ENCODE measurements at regions not wholly inside any gene's neighbourhood (a gene's known extent, or its start where the extent isn't known, plus 50 kb on each side); places are given as distances from the start of the nearest gene placed in this dataset.

DNA sequence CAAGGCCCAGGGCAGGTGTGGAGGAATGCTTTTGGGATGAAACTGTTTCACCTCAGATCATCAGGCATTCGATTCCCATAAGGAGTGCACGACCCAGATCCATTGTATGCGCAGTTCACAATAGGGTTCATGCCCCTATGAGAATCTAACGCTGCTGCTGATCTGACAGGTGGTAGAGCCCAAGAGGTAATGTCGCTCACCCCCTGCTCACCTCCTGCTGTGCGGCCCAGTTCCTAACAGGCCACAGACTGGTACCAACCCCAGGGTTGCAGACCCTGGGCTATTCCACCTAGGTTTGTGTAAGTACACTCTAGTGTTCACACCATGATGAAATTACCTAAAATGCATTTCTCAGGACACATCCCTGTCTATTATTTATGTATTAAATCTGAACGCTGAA lies 72.5 kb downstream of the COPS8 start:
- no peaks in the 10 kb centered on the region for H3K79me2 ChIP-seq (ENCODE audit: low read depth)
- H3K4me2 ChIP-seq: no peak overlapping the region
- H3K27me3 ChIP-seq: no peaks in the 10 kb centered on the region
- H3K36me3 Mint-ChIP-seq: no peaks in the 10 kb centered on the region
- H3K27ac Mint-ChIP-seq: no peak overlapping the region
- no peaks in the 10 kb centered on the region for H4K20me1 ChIP-seq (ENCODE audit: low read depth)
- no peaks in the 10 kb centered on the region for H3K9me3 ChIP-seq (ENCODE audit: low read depth)
- TF ChIP-seq, protein P1, sequence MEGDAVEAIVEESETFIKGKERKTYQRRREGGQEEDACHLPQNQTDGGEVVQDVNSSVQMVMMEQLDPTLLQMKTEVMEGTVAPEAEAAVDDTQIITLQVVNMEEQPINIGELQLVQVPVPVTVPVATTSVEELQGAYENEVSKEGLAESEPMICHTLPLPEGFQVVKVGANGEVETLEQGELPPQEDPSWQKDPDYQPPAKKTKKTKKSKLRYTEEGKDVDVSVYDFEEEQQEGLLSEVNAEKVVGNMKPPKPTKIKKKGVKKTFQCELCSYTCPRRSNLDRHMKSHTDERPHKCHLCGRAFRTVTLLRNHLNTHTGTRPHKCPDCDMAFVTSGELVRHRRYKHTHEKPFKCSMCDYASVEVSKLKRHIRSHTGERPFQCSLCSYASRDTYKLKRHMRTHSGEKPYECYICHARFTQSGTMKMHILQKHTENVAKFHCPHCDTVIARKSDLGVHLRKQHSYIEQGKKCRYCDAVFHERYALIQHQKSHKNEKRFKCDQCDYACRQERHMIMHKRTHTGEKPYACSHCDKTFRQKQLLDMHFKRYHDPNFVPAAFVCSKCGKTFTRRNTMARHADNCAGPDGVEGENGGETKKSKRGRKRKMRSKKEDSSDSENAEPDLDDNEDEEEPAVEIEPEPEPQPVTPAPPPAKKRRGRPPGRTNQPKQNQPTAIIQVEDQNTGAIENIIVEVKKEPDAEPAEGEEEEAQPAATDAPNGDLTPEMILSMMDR (IDR thresholded peaks at IDR 0.05): no peak
- TF ChIP-seq EZH2 (IDR thresholded peaks at IDR 0.05) (no peak), EZH2phosphoT487 (IDR thresholded peaks at IDR 0.05) (no peak)
- H3K4me1 Mint-ChIP-seq: peaks cover 15% of the 10 kb centered on the region
- H3K4me3 Mint-ChIP-seq: no peak overlapping the region
- H3F3A ChIP-seq (ENCODE audit: low read depth): no peaks in the 10 kb centered on the region
- no peak overlapping the region for H3K4me3 ChIP-seq
- peaks cover 4% of the 10 kb centered on the region for H3K27me3 Mint-ChIP-seq (ENCODE audit: insufficient read depth, low read depth)
- no peak overlapping the region for H2AFZ ChIP-seq (replicated peaks)
- H3K9me3 Mint-ChIP-seq: peaks cover 3% of the 10 kb centered on the region
- no peak overlapping the region for H3K9ac ChIP-seq
- no peak overlapping the region for H3K27ac ChIP-seq
- no peaks in the 10 kb centered on the region for H3K4me1 ChIP-seq
- no peaks in the 10 kb centered on the region for H3K36me3 ChIP-seq
- no peak for DNase-seq (ENCODE audit: low spot score)

DNA sequence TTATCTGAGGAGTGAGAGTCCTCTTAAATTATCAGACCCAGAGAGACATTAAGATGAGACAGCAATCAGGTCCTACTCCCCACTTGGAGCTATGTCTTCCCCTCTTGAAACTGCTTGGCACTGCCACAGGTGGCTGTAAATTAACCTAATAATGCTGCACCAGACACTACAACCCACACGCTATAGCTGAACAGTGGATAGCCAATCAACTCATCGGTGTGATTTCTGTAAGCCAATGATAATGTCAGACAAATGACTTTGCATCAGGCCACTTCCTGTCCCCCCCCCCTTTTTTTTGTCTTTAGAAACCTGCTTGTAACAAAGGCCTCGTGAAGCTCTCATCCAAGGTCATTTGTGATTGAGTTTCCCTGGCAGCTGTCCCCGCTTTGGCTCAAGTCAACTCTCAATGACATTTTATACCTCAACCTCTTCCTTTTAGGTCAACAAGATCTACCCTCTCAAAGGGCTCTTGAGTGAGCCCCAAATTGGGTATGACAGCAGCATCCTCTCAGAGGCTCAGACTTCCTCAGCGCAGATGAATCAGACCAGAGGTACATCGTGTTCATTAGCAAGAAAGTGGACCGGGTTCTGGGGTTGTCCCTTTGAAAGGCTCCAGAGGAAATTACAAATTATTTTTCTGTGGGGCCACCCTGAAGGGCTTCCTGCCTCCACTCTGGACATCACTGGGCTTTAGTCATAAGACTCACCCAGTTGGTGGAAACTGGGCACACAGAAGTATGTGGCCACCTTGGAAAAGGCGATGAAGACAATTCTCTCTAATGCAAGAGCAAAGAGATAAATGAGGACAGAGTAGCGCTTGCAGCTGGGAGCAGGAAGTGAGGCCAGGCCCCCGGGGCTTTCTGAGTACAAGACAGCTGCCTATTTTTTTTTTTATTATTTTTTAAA lies 73.6 kb downstream of the COPS8 start:
- peaks cover 4% of the 10 kb centered on the region for H3K27me3 Mint-ChIP-seq (ENCODE audit: insufficient read depth, low read depth)
- H3K27ac Mint-ChIP-seq: no peak overlapping the region
- DNase-seq (ENCODE audit: low spot score): no peak
- no peaks in the 10 kb centered on the region for H3K27me3 ChIP-seq
- H4K20me1 ChIP-seq (ENCODE audit: low read depth): no peaks in the 10 kb centered on the region
- peaks cover 15% of the 10 kb centered on the region for H3K4me1 Mint-ChIP-seq
- H3K9me3 Mint-ChIP-seq: peaks cover 3% of the 10 kb centered on the region
- H3K4me1 ChIP-seq: no peaks in the 10 kb centered on the region
- H3K9me3 ChIP-seq (ENCODE audit: low read depth): no peaks in the 10 kb centered on the region
- no peak overlapping the region for H3K9ac ChIP-seq
- H3K4me2 ChIP-seq: no peak overlapping the region
- H3F3A ChIP-seq (ENCODE audit: low read depth): no peaks in the 10 kb centered on the region
- H3K27ac ChIP-seq: no peak overlapping the region
- no peaks in the 10 kb centered on the region for H3K36me3 Mint-ChIP-seq
- H3K4me3 Mint-ChIP-seq: no peak overlapping the region
- no peak overlapping the region for H2AFZ ChIP-seq (replicated peaks)
- no peak overlapping the region for H3K4me3 ChIP-seq
- TF ChIP-seq, protein P1 (IDR thresholded peaks at IDR 0.05): no peak
- no peak for TF ChIP-seq EZH2 (IDR thresholded peaks at IDR 0.05)
- TF ChIP-seq EZH2phosphoT487 (IDR thresholded peaks at IDR 0.05): no peak
- no peaks in the 10 kb centered on the region for H3K36me3 ChIP-seq
- no peaks in the 10 kb centered on the region for H3K79me2 ChIP-seq (ENCODE audit: low read depth)

GRCh38 chr2:237160271-237160919 lies 74.7 kb downstream of the COPS8 start:
- H3K27me3 ChIP-seq: no peaks in the 10 kb centered on the region
- no peak overlapping the region for H3K4me2 ChIP-seq
- Mint-ChIP-seq H3K27ac (no peak overlapping the region), H3K36me3 (no peaks in the 10 kb centered on the region), H3K27me3 (ENCODE audit: insufficient read depth, low read depth) (peaks cover 7% of the 10 kb centered on the region), H3K4me3 (no peak overlapping the region), H3K4me1 (peaks cover 19% of the 10 kb centered on the region), H3K9me3 (peaks cover 3% of the 10 kb centered on the region)
- H3F3A ChIP-seq (ENCODE audit: low read depth): no peaks in the 10 kb centered on the region
- no peak overlapping the region for H3K9ac ChIP-seq
- H4K20me1 ChIP-seq (ENCODE audit: low read depth): no peaks in the 10 kb centered on the region
- TF ChIP-seq, protein P1 (IDR thresholded peaks at IDR 0.05): no peak
- TF ChIP-seq EZH2 (IDR thresholded peaks at IDR 0.05): no peak
- no peak for TF ChIP-seq EZH2phosphoT487 (IDR thresholded peaks at IDR 0.05)
- H2AFZ ChIP-seq (replicated peaks): no peak overlapping the region
- H3K4me3 ChIP-seq: no peak overlapping the region
- no peak for DNase-seq (ENCODE audit: low spot score)
- no peaks in the 10 kb centered on the region for H3K4me1 ChIP-seq
- no peak overlapping the region for H3K27ac ChIP-seq
- H3K79me2 ChIP-seq (ENCODE audit: low read depth): no peaks in the 10 kb centered on the region
- no peaks in the 10 kb centered on the region for H3K36me3 ChIP-seq
- H3K9me3 ChIP-seq (ENCODE audit: low read depth): no peaks in the 10 kb centered on the region

Measured in neural progenitor cell (in vitro differentiated cells).